Activated T-cell treated with anti-CD3 and anti-CD28 coated beads, Interleukin-2, amount 50 U/mL, for 1 hour (primary cell): ENCODE measurements at regions not wholly inside any gene's neighbourhood (a gene's known extent, or its start where the extent isn't known, plus 50 kb on each side); places are given as distances from the start of the nearest gene placed in this dataset.

ENCODE experiments used
- DNase-seq: peaks from one replicate; pipeline ENCODE4 v3.0.0-alpha.2; 2020

DNA sequence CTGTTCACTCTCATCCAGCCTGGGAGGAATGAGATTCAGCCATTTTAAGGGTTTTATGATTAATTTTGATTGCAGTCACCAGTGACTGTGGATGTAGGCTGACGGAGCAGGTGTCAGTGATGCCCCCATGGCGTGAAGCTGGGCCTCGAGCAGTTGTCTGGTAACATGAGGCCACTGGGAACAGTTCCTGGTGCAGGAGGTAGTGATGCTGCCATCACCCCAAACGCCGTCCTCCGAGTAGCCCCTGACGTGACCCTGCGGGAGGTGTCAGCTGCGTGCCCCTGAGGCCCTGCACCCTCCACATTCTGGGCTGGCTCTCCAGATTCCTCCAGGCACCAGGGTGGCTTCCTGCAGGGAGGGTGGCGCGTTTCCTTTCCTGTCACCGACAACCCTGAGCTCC lies 277.2 kb downstream of the TEX29 start:
- no peak for DNase-seq

DNA sequence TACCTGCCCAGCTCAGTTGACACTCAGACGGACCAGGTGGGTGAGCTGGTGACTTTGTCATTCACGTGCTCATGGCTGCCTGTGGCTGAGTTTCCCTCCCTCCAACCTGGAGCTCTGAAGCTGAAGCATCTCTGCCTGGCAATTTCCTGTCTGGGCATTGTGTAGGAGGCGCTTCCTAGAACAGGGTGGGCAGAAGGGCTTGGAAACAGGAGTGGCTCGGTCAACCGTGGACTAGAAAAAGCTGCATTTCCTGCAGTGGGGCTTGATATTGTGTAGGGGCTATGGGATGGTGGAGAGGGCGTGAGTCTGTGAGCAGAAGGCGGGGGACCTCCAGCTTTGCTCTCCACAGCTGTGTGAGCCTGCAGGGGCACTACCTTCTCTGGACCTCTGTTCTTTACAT lies 278.3 kb downstream of the TEX29 start:
- no peak for DNase-seq

DNA sequence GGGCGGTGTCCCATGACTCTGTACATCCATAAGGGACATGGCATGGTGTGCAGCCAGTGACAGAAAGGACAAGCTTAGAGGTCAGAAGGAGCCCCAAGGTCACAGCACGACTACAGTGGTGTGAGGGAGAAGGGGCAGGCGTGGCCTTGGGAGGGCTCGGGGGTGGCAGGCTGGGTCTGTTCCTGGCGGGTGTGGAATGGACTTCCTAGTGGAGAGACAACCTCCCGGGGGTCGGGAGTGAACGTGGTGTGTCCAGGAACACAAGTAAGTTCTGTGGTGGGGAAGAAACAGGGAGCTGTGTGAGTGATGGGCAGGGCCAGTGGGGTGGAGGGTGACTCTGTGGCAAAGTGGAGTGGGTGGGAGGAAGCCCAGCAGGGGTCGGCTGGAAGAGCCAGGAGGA lies 279.3 kb downstream of the TEX29 start:
- DNase-seq: no peak

DNA sequence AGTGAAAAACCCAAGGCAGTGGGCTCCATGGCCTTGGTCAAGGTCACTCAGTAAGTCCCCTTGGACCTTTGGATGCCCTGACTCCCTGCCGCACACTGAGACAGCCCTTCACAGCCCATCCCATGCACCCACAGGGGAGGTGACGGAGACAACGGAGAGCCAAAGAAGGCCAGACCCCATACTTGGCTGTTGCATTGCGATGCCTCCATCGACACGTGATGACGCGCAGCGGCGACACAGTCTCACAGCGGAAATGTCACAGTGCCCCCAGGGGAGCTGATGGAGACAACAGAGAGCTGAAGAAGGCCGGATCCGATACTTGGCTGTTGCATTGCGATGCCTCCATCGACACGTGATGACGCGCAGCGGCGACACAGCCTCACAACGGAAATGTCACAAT lies 282.4 kb downstream of the TEX29 start:
- DNase-seq: no peak

DNA sequence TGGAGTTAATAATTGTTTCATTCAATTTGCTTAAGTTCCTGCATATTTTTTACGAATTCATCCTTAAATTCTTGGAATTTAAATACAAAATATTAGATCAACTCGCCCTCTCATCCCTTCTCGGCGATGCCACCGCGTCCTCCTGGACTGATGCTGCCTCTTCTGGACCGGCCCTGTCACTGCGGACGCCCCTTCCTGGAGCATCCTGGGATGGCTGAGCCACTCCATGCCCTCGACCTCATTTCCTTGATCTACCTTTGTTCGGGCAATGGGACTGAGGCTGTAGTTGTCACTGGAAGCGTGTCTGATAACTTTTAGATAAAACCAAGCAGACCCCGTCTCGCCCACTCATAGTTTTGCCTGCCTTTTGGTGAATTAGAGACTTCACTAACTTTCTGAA lies 283.7 kb downstream of the TEX29 start:
- no peak for DNase-seq

DNA sequence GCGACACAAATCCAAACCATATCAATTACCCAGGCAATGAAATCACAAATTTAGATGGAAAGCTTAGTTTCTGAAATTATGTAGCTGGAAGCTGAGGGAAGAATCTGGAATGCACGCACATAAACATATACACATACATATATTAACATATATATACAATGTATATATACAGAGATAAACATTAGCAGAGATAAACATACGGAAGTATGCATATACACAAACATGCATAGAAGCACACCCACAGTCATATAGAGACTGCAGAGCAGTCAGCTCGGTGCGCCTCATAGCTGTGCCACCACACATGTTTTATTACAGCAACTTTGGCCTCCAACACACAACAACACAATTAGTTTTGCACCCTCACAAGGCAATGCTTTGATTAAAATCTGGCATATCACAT lies 288.1 kb downstream of the TEX29 start:
- DNase-seq: no peak

GRCh38 chr13:111609631-111610030 lies 289.2 kb downstream of the TEX29 start:
- no peak for DNase-seq

- DNase-seq: no peak
Observed at GRCh38 chr13:111610081-111610480, 289.6 kb downstream of the TEX29 start.

DNA sequence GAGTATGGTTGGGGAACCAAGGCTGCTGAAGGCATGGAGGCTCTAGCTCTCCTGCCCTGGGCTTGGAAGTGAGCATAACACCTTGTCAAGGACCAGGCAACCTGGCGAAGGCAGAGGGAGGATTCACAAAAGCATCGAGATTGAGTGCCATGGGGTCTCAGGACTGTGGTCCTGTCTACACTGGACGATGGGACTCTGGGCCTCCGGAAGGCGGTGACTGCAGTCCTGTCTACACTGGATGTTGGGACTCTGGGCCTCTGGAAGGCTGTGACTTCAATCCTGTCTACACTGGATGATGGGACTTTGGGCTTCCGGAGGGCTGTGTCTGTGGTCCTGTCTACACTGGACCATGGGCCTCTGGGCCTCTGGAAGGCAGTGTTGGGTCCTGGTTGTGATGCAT lies 290.4 kb downstream of the TEX29 start:
- DNase-seq: no peak

- DNase-seq: no peak
Observed at GRCh38 chr13:111611651-111612050, 291.2 kb downstream of the TEX29 start.

GRCh38 chr13:111612886-111613285 lies 292.4 kb downstream of the TEX29 start:
- no peak for DNase-seq

DNA sequence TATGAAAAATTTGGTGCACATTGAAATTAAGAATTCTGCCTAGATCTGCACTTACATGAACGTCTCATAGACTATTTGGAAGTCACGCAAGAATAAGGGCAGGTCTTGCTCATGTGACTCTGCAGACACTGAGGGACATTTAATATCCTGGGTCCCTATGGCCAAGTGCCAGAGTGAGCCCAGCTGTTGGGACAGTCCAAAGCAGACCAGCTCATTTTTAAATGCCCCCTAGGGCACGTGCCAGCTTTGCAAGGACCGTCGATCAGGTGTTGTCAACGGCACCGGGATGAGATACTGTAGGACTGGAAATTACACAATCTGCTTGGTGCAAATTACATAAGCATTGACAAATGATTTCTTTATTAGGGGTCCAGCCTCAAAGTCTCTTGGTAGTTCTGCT lies 293.6 kb downstream of the TEX29 start:
- DNase-seq: no peak

DNA sequence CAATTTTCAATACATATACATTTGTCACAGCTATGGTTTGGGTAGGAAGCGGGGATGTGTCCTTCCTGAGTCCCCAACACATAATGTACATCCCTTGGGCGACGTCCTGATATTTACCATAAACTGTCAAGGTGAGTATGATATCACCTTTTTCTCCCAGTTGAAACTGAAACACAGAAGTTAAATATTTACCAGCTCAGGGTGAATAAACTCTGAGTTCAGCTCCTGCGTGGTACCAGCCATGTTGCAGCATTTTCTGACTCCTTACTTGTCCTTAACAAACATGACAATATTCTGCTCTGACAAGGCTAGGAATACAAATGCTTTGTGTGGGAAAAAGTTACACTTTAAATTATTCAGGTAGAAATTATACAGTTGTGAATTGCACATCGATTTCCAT lies 294.2 kb downstream of the TEX29 start:
- DNase-seq: no peak

- no peak for DNase-seq
Observed at GRCh38 chr13:111616203-111616602, 295.8 kb downstream of the TEX29 start.

GRCh38 chr13:111620166-111620565 lies 299.7 kb downstream of the TEX29 start:
- no peak for DNase-seq

DNA sequence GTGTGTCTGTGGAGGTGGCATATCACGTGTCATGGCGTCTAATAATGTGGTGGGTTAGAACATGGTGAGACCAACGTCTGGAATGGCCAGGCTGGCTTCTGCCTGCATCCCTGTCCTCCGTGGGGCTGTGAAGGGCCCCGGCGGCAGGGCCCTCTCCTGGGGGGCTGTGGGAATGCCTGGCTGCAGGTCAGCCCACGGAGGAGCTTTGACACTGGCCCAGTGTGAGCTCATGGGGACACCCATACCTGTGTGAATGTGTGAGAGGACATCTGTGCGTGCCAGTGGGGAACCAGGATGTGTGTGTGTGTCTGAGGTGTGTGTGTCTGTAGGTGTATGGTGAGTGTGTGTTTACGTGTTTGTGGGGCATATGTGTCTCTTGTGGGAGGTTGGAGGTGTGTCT lies 300.1 kb downstream of the TEX29 start:
- no peak for DNase-seq

- DNase-seq: no peak
Observed at GRCh38 chr13:111621164-111621563, 300.7 kb downstream of the TEX29 start.

- DNase-seq: no peak
Observed at GRCh38 chr13:111622051-111622531, 301.6 kb downstream of the TEX29 start.

GRCh38 chr13:111623208-111623607 lies 302.8 kb downstream of the TEX29 start:
- DNase-seq: no peak

- DNase-seq: no peak
Observed at GRCh38 chr13:111623743-111624505, 303.5 kb downstream of the TEX29 start.

GRCh38 chr13:111625526-111626315 lies 305.3 kb downstream of the TEX29 start:
- DNase-seq: no peak

GRCh38 chr13:111626371-111627305 lies 306.2 kb downstream of the TEX29 start:
- DNase-seq: no peak

DNA sequence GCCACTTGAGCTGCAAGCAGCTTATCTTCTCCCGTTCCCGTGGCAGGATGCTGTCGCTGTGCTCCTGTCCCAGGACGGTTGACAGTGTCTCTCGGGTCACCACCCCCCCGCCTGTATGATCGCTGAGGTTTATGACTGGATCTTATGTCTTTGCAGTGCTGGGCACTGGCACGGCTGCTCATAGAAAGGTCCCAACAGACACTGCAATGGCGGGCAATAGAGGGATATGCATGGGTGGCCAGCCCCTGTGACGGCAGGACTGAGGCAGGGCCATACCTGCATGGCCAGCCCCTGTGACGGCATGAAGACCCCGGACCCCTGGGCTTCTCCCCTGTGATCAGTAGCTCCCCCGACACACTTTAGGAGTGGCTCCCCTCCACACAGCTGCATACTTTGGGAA lies 307.2 kb downstream of the TEX29 start:
- no peak for DNase-seq
